IMR-90 (cell line): ENCODE measurements at regions not wholly inside any gene's neighbourhood (a gene's known extent, or its start where the extent isn't known, plus 50 kb on each side); places are given as distances from the start of the nearest gene placed in this dataset.
A peak's percentile ranks its signal among the peaks of the same experiment; 100 is the strongest.

ENCODE experiments used
- ATAC-seq: fragments of 200-7000 bp; cut with Tn5 transposase; 2 replicates; pipeline ENCODE4 v1.9.1; 2020; ENCODE audit warnings: low read depth, mild to moderate bottlenecking, moderate library complexity
- BruUV-seq: library from RNA; stranded (reverse); fragments of 400-500 nt; replicated peaks from 2 replicates; lab custom pipeline; 2021; lab: Mats Ljungman, UMichigan
- CTCF ChIA-PET: fragments of 300-600 bp; formaldehyde crosslinking; extraction: SDS; loops from one replicate; lab custom pipeline; 2021; ENCODE audit warnings: antibody characterized with exemption; lab: Yijun Ruan, JAX
- POLR2A ChIA-PET: fragments of 300-600 bp; sonication (Branson Sonifier 250); formaldehyde crosslinking; loops from one replicate; lab custom pipeline; 2022; ENCODE audit warnings: antibody characterized with exemption; ENCODE audit not compliant: unreplicated experiment; lab: Charles Lee
- DNase-seq: peaks from one replicate; pipeline ENCODE4 v3.0.0; 2013
- H2AFZ ChIP-seq: replicated peaks from 2 replicates; pipeline ENCODE3; 2013; ENCODE audit warnings: low read length, mild to moderate bottlenecking; ENCODE audit not compliant: poor library complexity
- H2AK5ac ChIP-seq: 2 replicates; pipeline ENCODE4 v1.6.1; 2013; ENCODE audit warnings: low read depth, low read length, inconsistent platforms
- H2AK9ac ChIP-seq: replicated peaks from 2 replicates; pipeline ENCODE3; 2013; ENCODE audit warnings: mild to moderate bottlenecking, low read depth, low read length, moderate library complexity; ENCODE audit not compliant: poor library complexity
- H2BK120ac ChIP-seq: 2 replicates; pipeline ENCODE4 v1.6.1; 2013; ENCODE audit warnings: low read depth, low read length, inconsistent platforms
- H2BK15ac ChIP-seq: 3 replicates; pipeline ENCODE4 v1.6.1; 2013; ENCODE audit warnings: low read depth, low read length, inconsistent platforms
- H2BK20ac ChIP-seq: 2 replicates; pipeline ENCODE4 v1.6.1; 2013; ENCODE audit warnings: low read depth, mild to moderate bottlenecking, inconsistent platforms, low read length, moderate library complexity
- H2BK5ac ChIP-seq: 2 replicates; pipeline ENCODE4 v1.6.1; 2013; ENCODE audit warnings: mild to moderate bottlenecking, low read depth, low read length, inconsistent platforms; ENCODE audit not compliant: poor library complexity, severe bottlenecking
- H3K14ac ChIP-seq: replicated peaks from 2 replicates; pipeline ENCODE4 v1.6.1; 2013; ENCODE audit warnings: low read depth, low read length, inconsistent platforms
- H3K18ac ChIP-seq: 2 replicates; pipeline ENCODE4 v1.6.1; 2013; ENCODE audit warnings: low read depth, low read length, control low read depth
- H3K23ac ChIP-seq: 2 replicates; pipeline ENCODE4 v1.6.1; 2013; ENCODE audit warnings: low read depth, low read length, inconsistent platforms
- H3K27ac ChIP-seq: 2 replicates; pipeline ENCODE4 v1.5.1; 2013; ENCODE audit warnings: mild to moderate bottlenecking, control low read depth, low read length; ENCODE audit not compliant: insufficient read depth
- H3K27me3 ChIP-seq: 2 replicates; pipeline ENCODE4 v1.6.1; 2013; ENCODE audit warnings: low read length; ENCODE audit not compliant: control insufficient read depth, insufficient read depth
- H3K36me3 ChIP-seq: 2 replicates; pipeline ENCODE4 v1.6.1; 2013; ENCODE audit warnings: low read length, mixed read lengths; ENCODE audit not compliant: control insufficient read depth, insufficient read depth
- H3K4ac ChIP-seq: 2 replicates; pipeline ENCODE4 v1.6.1; 2013; ENCODE audit warnings: low read depth, low read length, inconsistent platforms
- H3K4me1 ChIP-seq: 2 replicates; pipeline ENCODE4 v1.6.1; 2013; ENCODE audit warnings: low read length, mixed read lengths; ENCODE audit not compliant: control insufficient read depth, insufficient read depth
- H3K4me2 ChIP-seq: 2 replicates; pipeline ENCODE4 v1.6.1; 2013; ENCODE audit warnings: low read depth, mild to moderate bottlenecking, control low read depth, low read length, moderate library complexity
- H3K4me3 ChIP-seq: 2 replicates; pipeline ENCODE4 v1.5.1; 2013; ENCODE audit warnings: low read depth, mild to moderate bottlenecking, control low read depth, low read length, moderate library complexity; ENCODE audit not compliant: insufficient read depth
- H3K56ac ChIP-seq: 2 replicates; pipeline ENCODE4 v1.6.1; 2013; ENCODE audit warnings: low read length, inconsistent platforms; ENCODE audit not compliant: insufficient read depth; ENCODE audit errors: extremely low read depth
- H3K79me1 ChIP-seq, 2 experiments: 2 replicates each; pipeline ENCODE4 v1.6.1; 2013; ENCODE audit warnings: low read length in 2 of 2, inconsistent platforms in 1 of 2, low read depth in 1 of 2
- H3K9ac ChIP-seq: 2 replicates; pipeline ENCODE4 v1.6.1; 2013; ENCODE audit warnings: low read depth, low read length, control low read depth
- H3K9me1 ChIP-seq: 2 replicates; pipeline ENCODE4 v1.6.1; 2013; ENCODE audit warnings: low read length, inconsistent platforms; ENCODE audit not compliant: insufficient read depth
- H3K9me3 ChIP-seq: 2 replicates; pipeline ENCODE4 v1.6.1; 2013; ENCODE audit warnings: low read length; ENCODE audit not compliant: control insufficient read depth, insufficient read depth
- H4K20me1 ChIP-seq: 2 replicates; pipeline ENCODE4 v1.6.1; 2013; ENCODE audit warnings: low read length, inconsistent platforms; ENCODE audit not compliant: insufficient read depth
- H4K5ac ChIP-seq: 2 replicates; pipeline ENCODE4 v1.6.1; 2013; ENCODE audit warnings: mild to moderate bottlenecking, low read depth, low read length, control low read depth
- H4K8ac ChIP-seq, 2 experiments: 2 replicates each; pipeline ENCODE4 v1.6.1; 2013; ENCODE audit warnings: low read depth in 2 of 2, low read length in 2 of 2, control low read depth in 1 of 2, inconsistent platforms in 1 of 2
- H4K91ac ChIP-seq: 2 replicates; pipeline ENCODE4 v1.6.1; 2013; ENCODE audit warnings: low read depth, low read length, inconsistent platforms; ENCODE audit not compliant: insufficient read depth
- MXI1 ChIP-seq: IDR thresholded peaks from 2 replicates; pipeline ENCODE4 v1.6.1; 2012; ENCODE audit warnings: low read depth, mild to moderate bottlenecking, low read length, moderate library complexity, borderline replicate concordance
- RFX5 ChIP-seq: IDR thresholded peaks from 2 replicates; pipeline ENCODE4 v1.8.0; 2012; ENCODE audit warnings: low read depth, mild to moderate bottlenecking, low read length, moderate library complexity
- WGBS, 2 experiments: methylation state at CpG; one replicate each; pipeline versions ENCODE4 v1.1.5 to v1.1.7; 2013; ENCODE audit warnings: missing lambda C conversion rate in 2 of 2; ENCODE audit not compliant: insufficient read length in 1 of 2; ENCODE audit errors: extremely low coverage in 2 of 2; 5-methylcytosine and 5-hydroxymethylcytosine counted together
- dilution Hi-C: fragments of 300-500 bp; cut with HindIII; formaldehyde crosslinking; loops from one replicate; pipeline ENCODE4 v1.14.3; 2018; ENCODE audit warnings: low sequenced_read_pairs; ENCODE audit not compliant: unreplicated experiment
- in situ Hi-C: fragments of 300-500 bp; cut with MboI; formaldehyde crosslinking; loops from 3 replicates; pipeline ENCODE4 v1.14.3; 2019; ENCODE audit warnings: low sequenced_read_pairs, inconsistent platforms, mixed read lengths
- intact Hi-C: fragments of 100-400 bp; cut with micrococcal nuclease; formaldehyde crosslinking; loops from 2 replicates; pipeline ENCODE4 v1.10.0; 2022
- TF ChIP-seq, protein P1 (sequence below): conservative IDR thresholded peaks from 2 replicates; pipeline ENCODE4 v1.5.1; 2012; ENCODE audit warnings: mild to moderate bottlenecking, low read depth, low read length, improper control_type of control experiment

DNA sequence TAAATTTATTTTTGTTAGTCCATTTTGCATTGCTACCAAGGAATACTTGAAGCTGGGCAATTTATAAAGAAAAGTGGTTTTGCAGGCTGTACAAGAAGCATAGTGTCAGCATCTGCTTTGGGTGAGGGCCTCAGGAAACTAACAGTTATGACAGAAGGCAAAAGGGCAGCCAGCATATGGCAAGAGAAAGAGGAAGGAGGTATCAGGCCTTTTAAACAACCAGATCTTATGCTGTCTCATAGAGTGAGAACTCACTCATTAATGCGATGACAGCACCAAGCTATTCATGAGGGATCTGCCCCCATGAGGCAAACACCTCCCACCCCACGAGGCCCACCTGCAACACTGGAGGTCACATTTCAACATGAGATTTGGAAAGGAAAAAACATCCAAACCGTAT lies 898.4 kb downstream of the KCNT2 start:
- H3K9me1 ChIP-seq: no peaks in the 10 kb centered on the region
- no peak overlapping the region for H4K91ac ChIP-seq
- H2BK120ac ChIP-seq: no peak overlapping the region; the same call in 1 of the 2 replicates
- H3K18ac ChIP-seq: no peak overlapping the region
- ChIA-PET POLR2A (no interaction called here), CTCF (no interaction called here)
- H3K4me2 ChIP-seq: no peak overlapping the region
- H2AK9ac ChIP-seq: no peak overlapping the region
- TF ChIP-seq RFX5 (no peak), MXI1 (no peak)
- TF ChIP-seq, protein P1, sequence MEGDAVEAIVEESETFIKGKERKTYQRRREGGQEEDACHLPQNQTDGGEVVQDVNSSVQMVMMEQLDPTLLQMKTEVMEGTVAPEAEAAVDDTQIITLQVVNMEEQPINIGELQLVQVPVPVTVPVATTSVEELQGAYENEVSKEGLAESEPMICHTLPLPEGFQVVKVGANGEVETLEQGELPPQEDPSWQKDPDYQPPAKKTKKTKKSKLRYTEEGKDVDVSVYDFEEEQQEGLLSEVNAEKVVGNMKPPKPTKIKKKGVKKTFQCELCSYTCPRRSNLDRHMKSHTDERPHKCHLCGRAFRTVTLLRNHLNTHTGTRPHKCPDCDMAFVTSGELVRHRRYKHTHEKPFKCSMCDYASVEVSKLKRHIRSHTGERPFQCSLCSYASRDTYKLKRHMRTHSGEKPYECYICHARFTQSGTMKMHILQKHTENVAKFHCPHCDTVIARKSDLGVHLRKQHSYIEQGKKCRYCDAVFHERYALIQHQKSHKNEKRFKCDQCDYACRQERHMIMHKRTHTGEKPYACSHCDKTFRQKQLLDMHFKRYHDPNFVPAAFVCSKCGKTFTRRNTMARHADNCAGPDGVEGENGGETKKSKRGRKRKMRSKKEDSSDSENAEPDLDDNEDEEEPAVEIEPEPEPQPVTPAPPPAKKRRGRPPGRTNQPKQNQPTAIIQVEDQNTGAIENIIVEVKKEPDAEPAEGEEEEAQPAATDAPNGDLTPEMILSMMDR: no peak
- no peak overlapping the region for H2BK5ac ChIP-seq
- no peak overlapping the region for H3K56ac ChIP-seq
- H4K5ac ChIP-seq: peak overlapping the region; percentile 24
- H3K79me1 ChIP-seq: no peaks in the 10 kb centered on the region
- H2BK15ac ChIP-seq: no peak overlapping the region
- no peaks in the 10 kb centered on the region for H3K9me3 ChIP-seq
- H2BK20ac ChIP-seq: no peak overlapping the region
- H2AFZ ChIP-seq: no peak overlapping the region
- dilution Hi-C loops (no loop called here), in situ Hi-C loops (no loop called here), intact Hi-C loops (no loop called here)
- no peak overlapping the region for H2AK5ac ChIP-seq
- no TSS peak for BruUV-seq
- no peak for DNase-seq
- H3K9ac ChIP-seq: no peak overlapping the region
- no peak overlapping the region for H3K23ac ChIP-seq
- no peaks in the 10 kb centered on the region for H4K20me1 ChIP-seq
- ATAC-seq: no peak
- no CpG with 5 or more reads among the region's 3 CpGs for WGBS, 2 experiments
- H3K27ac ChIP-seq: no peak overlapping the region
- no peak overlapping the region for H3K4me3 ChIP-seq
- H3K4ac ChIP-seq: no peak overlapping the region
- no peak overlapping the region for H4K8ac ChIP-seq
- H3K36me3 ChIP-seq: no peaks in the 10 kb centered on the region
- no peak overlapping the region; the same call in 1 of the 2 replicates for H3K14ac ChIP-seq
- H3K27me3 ChIP-seq: no peaks in the 10 kb centered on the region
- H3K4me1 ChIP-seq: no peaks in the 10 kb centered on the region
